Astrocyte (in vitro differentiated cells and primary cell): ENCODE measurements at regions not wholly inside any gene's neighbourhood (a gene's known extent, or its start where the extent isn't known, plus 50 kb on each side); places are given as distances from the start of the nearest gene placed in this dataset.

Experiments
- EZH2 ChIP-seq: IDR thresholded peaks from 2 replicates; pipeline ENCODE4 v1.6.1; 2012; ENCODE audit warnings: mild to moderate bottlenecking, low read length, inconsistent platforms; ENCODE audit not compliant: insufficient read depth
- TF ChIP-seq, protein P1 (sequence below): IDR thresholded peaks from 2 replicates; pipeline ENCODE4 v1.5.1; 2011; ENCODE audit warnings: low read depth, mild to moderate bottlenecking, inconsistent platforms, low read length, moderate library complexity; ENCODE audit not compliant: insufficient read depth

DNA sequence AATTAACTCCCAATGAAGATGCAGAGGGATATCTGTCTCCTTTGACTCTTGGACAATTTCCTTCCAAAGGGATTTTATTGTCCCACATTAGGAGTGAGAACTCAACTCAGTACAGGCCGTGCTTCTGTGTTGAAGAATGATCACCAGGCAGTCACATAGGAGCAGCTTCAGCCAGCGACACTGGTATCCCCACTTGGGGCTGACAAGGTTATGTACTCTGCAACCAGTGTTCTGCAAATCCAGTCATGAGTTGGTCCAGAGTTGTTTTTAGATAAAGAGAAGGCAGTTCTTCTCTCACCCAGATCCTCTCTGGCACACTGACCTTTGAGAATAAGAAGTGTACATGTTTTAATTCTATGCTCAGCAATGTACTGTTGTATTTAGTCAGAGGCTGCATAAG, 415.8 kb downstream of the SETD4 start:
- TF ChIP-seq, protein P1, sequence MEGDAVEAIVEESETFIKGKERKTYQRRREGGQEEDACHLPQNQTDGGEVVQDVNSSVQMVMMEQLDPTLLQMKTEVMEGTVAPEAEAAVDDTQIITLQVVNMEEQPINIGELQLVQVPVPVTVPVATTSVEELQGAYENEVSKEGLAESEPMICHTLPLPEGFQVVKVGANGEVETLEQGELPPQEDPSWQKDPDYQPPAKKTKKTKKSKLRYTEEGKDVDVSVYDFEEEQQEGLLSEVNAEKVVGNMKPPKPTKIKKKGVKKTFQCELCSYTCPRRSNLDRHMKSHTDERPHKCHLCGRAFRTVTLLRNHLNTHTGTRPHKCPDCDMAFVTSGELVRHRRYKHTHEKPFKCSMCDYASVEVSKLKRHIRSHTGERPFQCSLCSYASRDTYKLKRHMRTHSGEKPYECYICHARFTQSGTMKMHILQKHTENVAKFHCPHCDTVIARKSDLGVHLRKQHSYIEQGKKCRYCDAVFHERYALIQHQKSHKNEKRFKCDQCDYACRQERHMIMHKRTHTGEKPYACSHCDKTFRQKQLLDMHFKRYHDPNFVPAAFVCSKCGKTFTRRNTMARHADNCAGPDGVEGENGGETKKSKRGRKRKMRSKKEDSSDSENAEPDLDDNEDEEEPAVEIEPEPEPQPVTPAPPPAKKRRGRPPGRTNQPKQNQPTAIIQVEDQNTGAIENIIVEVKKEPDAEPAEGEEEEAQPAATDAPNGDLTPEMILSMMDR: no peak
- TF ChIP-seq EZH2: no peak
